ENCODE measurements at regions not wholly inside any gene's neighbourhood (a gene's known extent, or its start where the extent isn't known, plus 50 kb on each side); places are given as distances from the start of the nearest gene placed in this dataset.
"Not testable (repeated sequence)": the region's sequence is repeated elsewhere in the genome, so short reads cannot be mapped to it uniquely, and the experiment has no call there.

- no peak for DNase-seq
Observed at GRCh38 chr4:58357947-58358346, 1247.8 kb upstream of the IGFBP7 start.

- DNase-seq = no peak
Observed at GRCh38 chr4:58325070-58325469, 1214.9 kb upstream of the IGFBP7 start.

GRCh38 chr4:58313444-58313843 is 1203.3 kb upstream of the IGFBP7 start:
- DNase-seq = no peak

- DNase-seq = no peak
Observed at GRCh38 chr4:58303456-58303855, 1193.3 kb upstream of the IGFBP7 start.

- DNase-seq = no peak
Observed at GRCh38 chr4:58301376-58301999, 1191.3 kb upstream of the IGFBP7 start.

GRCh38 chr4:58286335-58286734 is 1176.2 kb upstream of the IGFBP7 start:
- DNase-seq = no peak

- DNase-seq = not testable (repeated sequence)
Observed at GRCh38 chr4:58280928-58281327, 1170.7 kb upstream of the IGFBP7 start.

GRCh38 chr4:58275856-58276255 is 1165.7 kb upstream of the IGFBP7 start:
- no peak for DNase-seq

- no peak for DNase-seq
Observed at GRCh38 chr4:58274553-58274952, 1164.4 kb upstream of the IGFBP7 start.

- DNase-seq = no peak
Observed at GRCh38 chr4:58272311-58272710, 1162.1 kb upstream of the IGFBP7 start.

GRCh38 chr4:58265734-58266133 is 1155.5 kb upstream of the IGFBP7 start:
- DNase-seq = no peak

- no peak for DNase-seq
Observed at GRCh38 chr4:58261526-58261925, 1151.3 kb upstream of the IGFBP7 start.

GRCh38 chr4:58254291-58254690 is 1144.1 kb upstream of the IGFBP7 start:
- no peak for DNase-seq

- DNase-seq = no peak
Observed at GRCh38 chr4:58252656-58253055, 1142.5 kb upstream of the IGFBP7 start.

- peak; percentile 13 to 36 for DNase-seq
Observed at GRCh38 chr4:58247792-58248191, 1137.6 kb upstream of the IGFBP7 start.

- DNase-seq = no peak
Observed at GRCh38 chr4:58225460-58225859, 1115.3 kb upstream of the IGFBP7 start.

GRCh38 chr4:58219179-58219578 is 1109.0 kb upstream of the IGFBP7 start:
- no peak for DNase-seq

- DNase-seq = no peak
Observed at GRCh38 chr4:58216461-58216860, 1106.3 kb upstream of the IGFBP7 start.

- DNase-seq = no peak
Observed at GRCh38 chr4:58214376-58214775, 1104.2 kb upstream of the IGFBP7 start.

GRCh38 chr4:58209551-58209950 is 1099.4 kb upstream of the IGFBP7 start:
- no peak for DNase-seq

- DNase-seq = no peak
Observed at GRCh38 chr4:58209001-58209400, 1098.8 kb upstream of the IGFBP7 start.

- no peak for DNase-seq
Observed at GRCh38 chr4:58205446-58206235, 1095.5 kb upstream of the IGFBP7 start.

- no peak for DNase-seq
Observed at GRCh38 chr4:58192217-58192616, 1082.0 kb upstream of the IGFBP7 start.

- DNase-seq = no peak
Observed at GRCh38 chr4:58191109-58191508, 1080.9 kb upstream of the IGFBP7 start.

- DNase-seq = no peak
Observed at GRCh38 chr4:58188316-58188715, 1078.1 kb upstream of the IGFBP7 start.

All from NCI-H526 (cell line).